WTC11 (cell line): ENCODE measurements at regions not wholly inside any gene's neighbourhood (a gene's known extent, or its start where the extent isn't known, plus 50 kb on each side); places are given as distances from the start of the nearest gene placed in this dataset.

ENCODE experiments used
- E2F5 ChIP-seq: sonication (generic); formaldehyde crosslinking; IDR thresholded peaks from 2 replicates; pipeline ENCODE4 v1.8.1; 2022; ENCODE audit warnings: mild to moderate bottlenecking, moderate library complexity, missing genetic modification reagents
- HMGA2 ChIP-seq: fragments of 250-450 bp; sonication (Bioruptor Pico); IDR thresholded peaks from 2 replicates; pipeline ENCODE4 v1.4.0; 2021; ENCODE audit warnings: mild to moderate bottlenecking, moderate library complexity
- ZNF317 ChIP-seq: sonication (generic); formaldehyde crosslinking; IDR thresholded peaks from 2 replicates; pipeline ENCODE4 v1.8.1; 2023; ENCODE audit warnings: low read depth, mild to moderate bottlenecking, moderate library complexity, missing genetic modification reagents, borderline replicate concordance

- TF ChIP-seq E2F5 (no peak), ZNF317 (CRISPR knock-in tag) (no peak), HMGA2 (CRISPR knock-in tag) (no peak)
Observed at GRCh38 chr1:229024528-229025130, 246.3 kb upstream of the RAB4A start.
